ENCODE measurements at regions not wholly inside any gene's neighbourhood (a gene's known extent, or its start where the extent isn't known, plus 50 kb on each side); places are given as distances from the start of the nearest gene placed in this dataset.

DNA sequence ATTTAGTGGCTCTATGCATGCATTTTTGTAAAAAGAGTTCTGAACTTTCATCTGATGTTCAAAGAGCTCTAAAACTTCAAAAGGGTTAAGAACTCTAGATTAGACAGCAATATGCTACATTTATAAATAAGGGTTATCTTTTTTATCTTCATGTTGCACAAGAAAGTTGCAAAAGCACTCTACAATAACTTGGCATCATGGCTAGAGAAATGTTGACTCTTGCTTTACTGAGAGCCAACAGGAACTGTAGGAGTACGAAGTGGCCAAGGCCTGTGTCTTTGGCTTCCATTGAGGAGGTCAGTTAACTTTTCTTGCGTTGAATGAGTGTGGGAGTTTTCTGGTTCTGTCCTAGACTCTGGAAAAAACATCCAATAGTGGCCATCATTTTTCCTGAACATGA lies 516.9 kb downstream of the TFAP2B start:
- FAIRE-seq, result no peak

DNA sequence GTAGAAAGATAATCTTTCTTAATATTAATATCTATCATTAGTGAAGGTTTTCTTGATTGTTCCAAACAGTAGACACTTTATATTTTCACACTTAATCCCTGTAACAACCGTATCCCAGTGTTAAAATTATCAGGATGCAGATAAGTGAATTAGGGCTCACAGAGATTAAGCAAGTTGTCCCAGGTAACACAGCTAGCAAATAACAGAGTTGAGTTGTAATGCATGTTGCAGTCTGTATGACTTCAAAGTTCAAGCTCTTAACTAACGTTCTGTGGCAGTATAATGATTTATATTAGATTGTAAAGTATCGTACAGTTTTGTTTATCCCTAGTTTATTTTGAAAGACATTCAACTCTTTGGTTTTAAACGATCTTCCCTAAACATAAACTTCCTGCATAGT lies 517.5 kb downstream of the TFAP2B start:
- FAIRE-seq, result no peak

DNA sequence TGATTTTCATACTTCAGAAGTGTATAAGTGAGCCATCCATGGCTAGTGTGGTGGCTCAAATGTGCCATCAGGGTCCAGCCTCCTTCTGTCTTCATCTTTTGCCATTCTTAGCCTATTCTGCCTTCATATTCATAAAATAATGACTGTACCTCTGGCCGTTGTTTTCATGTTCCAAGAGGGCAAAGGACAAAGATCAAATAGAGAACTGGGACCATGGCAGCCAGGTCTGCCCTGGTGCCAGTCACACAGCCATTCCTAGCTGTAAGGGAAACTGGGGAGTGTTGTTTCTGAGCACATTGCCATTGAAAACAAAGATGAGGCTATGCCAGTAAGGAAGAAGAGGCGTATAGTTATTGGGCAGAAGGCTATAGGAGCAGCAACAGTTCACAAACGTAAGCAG lies 518.6 kb downstream of the TFAP2B start:
- FAIRE-seq, result no peak

DNA sequence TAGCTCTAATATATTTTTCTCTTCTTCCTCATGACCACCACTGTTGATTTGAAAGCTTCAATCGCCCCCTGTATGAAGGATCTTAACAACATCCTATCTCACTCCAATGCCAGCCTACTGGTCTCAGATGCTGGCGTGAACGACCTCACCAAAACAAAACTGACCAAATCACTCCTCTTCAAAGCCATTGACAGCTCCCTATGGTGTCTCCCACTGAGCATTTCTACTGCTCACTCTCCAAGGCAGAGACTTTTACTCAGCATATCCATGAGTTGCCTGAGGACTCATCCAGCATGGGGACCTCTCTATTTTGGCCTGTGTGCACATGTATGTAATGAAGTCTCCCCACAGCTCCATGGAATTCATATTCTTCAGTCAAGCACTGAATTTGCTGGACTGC lies 520.4 kb downstream of the TFAP2B start:
- no peak for FAIRE-seq

DNA sequence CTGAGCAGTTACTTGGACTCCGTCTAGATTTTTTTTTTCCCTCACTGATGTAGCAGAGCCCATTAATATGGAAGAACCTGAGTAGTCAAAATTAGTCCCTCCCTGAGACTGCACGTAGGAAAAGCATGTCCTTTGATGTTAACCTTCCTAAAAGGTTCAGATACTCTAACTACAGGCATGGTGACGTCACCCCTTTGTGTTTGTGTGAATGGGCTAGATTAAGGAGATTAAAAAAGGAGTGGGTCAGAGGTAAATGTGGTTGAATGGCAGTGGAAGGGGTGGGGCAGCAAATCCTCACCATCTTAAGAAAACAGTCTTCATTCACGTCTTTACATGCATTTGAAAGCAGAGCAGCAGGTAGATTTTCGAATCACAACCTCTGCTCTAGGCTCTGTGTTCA lies 521.1 kb downstream of the TFAP2B start:
- no peak for FAIRE-seq

DNA sequence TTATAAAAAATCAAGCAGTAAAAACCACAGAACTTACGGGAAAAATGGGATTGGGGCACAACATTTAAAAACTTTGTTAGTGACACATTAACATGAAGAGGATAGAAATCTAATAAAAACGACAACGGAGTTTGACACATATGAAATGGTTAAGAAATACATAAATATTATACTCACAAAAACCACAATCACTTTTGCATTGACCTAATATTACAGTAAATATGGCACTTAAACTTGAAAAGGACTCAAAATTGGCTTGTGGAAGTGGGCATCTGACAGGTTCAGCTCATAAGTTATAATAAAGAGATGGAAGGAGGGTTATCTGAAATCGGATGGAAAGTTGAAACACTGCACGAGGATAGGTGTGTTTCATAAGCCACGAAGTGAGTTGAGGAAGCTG lies 523.7 kb downstream of the TFAP2B start:
- FAIRE-seq, result no peak

DNA sequence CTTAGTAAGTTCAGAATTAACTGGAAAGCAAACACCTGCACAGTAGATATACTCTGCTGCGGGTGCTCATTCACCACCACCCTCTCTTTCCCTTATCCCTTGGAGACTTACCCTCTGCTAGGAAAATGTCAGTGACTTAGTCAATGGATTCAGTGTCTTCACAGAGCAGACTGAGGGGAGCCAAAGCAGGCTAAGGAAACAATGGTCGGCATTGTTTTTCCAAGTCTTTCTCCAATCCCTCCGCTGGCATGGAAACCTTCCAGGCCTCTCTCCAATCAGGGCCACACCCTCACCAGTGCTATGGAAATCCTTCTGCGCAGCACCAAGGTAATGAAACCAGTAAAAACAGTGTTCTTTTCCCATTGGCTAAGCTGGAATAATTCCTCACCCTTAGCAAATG lies 531.2 kb downstream of the TFAP2B start:
- FAIRE-seq, result no peak

DNA sequence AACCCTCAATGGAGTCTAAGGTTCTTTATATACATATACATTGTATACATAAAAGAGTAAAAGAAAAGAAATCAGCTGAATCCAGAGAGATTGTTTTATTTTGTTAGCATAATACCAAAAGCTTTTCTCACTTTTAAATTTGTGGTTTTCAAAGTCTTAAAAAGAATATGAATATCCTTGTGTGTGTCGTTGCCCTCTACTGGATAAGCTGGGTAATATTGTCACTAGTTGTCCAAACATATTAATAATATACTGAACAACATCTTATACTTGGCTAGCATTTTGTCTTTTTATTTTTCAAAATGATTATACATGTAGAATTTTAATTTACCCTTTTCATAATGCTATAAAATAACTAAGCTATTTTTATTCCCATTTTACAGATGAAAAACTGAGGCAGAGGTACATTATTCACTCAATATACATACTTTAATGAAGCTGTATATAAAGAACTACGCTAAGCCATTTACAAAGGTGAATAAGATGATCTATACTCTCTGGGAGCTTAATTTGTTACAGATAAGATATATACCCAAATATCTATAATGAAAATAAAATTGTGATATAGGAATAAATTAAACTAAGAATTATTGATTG lies 531.7 kb downstream of the TFAP2B start:
- FAIRE-seq, result no peak

DNA sequence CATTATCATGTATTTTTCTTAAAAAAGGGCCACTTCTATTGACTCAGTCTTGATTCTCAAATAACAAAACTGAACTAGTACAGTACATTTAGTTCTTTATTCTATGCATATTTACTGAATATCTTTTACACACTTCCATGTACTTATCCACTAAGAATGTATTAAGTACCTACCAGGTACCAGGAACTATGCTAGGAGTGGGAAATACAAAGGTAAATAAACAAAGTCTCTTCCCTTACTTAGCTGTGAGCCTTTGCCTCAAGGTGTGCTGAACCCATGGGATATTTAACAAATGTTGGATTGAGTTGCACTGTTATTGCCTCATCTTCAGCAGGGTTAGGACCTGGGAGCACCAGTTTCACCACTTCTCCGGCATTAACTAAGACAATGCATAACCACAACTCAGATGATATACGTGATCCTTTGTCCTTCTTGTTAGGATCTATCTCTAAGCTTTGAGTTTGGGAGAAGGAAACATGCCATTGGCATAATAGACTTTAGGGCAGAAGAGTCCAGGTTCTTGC lies 533.9 kb downstream of the TFAP2B start:
- no peak for FAIRE-seq

DNA sequence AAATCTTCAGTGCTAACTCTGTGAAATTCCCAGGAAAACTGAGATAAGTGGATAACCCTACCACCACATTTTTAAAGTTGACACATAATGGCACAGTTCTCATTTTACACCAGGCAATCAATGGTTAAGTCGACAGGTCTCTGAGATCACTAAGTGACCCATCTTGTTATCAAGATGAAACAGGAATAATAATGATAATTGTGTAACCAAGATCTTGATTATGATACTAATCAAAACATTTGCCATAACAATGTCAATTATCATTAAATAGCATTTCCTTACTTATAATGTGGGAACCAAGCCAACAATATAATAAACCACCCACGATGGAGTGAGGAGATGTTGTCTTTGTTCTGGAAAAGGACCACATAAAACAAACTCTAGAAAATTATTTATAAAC lies 541.6 kb downstream of the TFAP2B start:
- no peak for FAIRE-seq

DNA sequence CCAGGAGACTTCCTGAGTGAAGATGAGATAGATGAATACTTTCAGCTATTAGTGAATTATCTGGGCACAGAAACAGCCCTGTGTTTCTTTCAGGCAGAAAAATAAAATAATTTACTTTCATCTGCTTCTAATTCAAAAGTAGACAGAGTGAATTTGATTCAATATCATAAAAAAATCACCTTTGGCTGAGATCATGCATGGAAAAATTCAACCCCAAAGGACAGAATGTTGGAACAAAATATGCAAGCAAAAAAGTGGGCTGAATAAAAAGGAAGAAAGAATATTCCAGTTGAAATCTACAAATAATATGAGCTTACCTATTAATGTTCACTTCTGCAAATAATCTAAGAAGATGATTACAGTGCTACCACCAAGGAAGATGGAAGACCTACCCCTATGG lies 546.9 kb downstream of the TFAP2B start:
- no peak for FAIRE-seq

DNA sequence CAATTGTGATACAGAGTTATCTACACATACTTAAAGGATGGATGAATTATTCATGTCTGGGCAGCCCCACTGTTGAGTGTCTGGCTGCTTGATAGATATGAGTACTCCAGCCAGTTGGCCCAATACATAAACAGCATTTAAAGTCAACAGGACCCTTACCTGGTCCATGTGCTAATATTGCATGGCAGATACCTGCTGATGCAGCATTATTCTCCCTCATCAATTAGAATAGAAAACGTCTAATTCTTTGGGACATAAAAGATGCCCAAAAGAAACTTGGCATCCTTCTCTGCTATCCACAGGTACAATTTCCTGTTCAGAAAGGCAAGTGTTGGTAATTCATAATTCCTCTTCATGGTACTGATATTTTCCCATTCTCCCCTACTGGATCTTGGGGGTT lies 550.8 kb downstream of the TFAP2B start:
- no peak for FAIRE-seq

DNA sequence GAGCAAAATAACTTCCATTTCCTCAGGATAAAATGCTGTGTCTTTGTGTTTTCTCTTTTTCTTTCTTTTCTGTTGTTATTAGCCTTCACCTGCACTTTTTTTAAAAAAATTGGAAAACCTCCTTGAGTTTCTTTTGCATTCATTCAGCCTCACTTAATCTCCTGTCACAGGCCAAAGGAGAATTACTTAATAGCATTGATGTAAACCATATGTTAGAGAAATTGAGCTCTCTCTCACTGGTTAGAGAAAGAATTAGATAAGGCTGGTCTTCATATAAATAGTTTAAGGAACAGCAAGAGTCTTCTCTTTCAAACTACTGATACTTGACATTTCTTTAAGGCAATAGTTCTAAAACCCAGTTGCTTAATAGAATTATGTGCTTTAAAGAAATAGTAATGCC lies 564.2 kb downstream of the TFAP2B start:
- FAIRE-seq, result no peak

DNA sequence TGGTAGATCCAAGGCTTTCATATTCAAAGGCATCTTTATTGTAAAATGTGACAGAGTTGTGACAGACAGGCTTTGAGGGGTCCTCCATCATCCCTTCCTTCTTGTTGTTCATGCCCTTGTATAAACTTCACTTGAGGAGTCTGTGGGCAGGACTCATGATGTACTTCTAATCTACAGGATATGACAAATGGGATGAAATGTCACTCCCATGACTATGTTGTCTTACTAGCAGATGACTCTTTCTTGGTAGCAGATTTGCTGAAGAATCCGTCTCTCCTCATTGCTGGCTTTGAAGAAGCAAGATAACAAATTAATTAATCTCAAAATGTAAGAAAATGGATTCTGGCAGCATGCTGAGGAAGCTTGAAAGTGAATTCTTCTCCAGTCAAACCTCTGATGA lies 566.1 kb downstream of the TFAP2B start:
- FAIRE-seq, result no peak

DNA sequence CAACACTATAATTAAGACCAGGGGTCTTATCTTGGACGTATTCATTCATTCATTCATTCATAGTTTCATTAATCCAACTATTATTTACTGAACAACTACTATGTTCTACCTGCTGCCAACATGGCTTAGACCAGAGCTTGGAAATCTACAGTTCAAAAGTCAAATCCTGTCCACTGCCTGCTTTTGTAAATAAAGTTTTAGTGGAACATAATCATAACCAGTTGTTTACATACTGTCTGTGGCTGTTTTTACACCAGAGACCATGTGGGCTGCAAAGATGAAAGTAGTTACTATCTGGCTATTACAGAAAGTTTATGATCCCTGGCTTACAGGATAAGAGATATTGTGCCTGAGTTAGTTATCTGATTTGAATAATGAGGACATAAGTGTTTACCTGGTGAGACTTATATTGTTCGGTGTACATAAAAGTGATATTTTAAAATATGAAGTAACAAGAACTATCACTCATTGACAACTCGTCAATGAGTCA lies 567.7 kb downstream of the TFAP2B start:
- no peak for FAIRE-seq

DNA sequence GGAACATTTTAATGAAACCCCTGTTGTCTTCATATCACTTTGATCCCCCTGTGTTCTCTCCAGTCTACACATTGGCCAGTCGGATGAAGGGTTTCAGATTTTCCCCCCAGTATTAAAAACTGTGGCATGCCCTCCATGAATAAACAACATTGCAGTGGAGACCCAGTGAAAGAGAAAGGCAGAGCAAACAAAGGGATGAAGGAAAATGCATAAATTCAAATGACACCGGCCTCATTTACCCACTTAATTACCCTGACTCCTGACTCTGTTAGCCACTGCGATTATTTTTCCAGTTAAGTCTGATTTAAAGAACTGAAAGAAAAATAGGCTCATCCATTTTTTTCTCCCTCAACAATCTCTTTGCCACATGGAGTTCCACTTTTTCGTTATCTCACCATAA lies 569.2 kb downstream of the TFAP2B start:
- no peak for FAIRE-seq

DNA sequence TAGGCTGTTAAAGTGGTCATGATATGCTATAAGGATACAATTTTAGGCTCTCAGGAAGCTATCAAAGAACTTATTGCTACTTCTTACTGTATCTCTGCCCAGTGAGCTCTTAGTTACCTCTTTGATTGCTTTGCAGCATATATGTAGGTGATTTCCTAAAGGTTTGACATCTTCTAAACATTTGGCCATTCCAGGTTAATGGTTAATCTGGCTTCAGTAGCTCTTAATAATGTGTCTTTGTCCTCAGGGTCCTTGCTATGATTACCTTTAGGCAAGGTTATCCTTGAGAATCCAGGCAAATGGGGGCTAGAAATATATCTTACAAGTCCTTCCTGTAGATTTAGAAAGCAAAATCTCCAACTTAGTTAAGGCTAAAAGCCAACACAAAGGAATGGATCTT lies 575.4 kb downstream of the TFAP2B start:
- no peak for FAIRE-seq

DNA sequence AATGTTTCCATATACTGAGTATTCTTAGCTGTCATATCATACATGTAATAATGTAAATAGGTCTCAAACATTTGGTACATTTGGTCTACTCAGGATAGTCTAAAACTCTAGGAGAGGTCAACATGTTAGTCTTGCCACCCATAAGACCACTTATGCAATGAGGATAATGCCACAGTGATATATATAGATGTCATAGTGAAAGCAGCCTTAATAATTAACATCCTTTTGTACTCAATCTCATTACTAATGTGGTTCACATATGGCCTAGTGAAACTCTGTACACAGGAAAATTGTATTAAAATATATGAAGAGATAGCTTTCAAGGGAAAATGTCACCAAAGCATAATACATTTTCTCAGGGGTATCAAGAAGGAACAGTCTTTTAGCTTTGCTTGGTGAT lies 577.9 kb downstream of the TFAP2B start:
- no peak for FAIRE-seq

DNA sequence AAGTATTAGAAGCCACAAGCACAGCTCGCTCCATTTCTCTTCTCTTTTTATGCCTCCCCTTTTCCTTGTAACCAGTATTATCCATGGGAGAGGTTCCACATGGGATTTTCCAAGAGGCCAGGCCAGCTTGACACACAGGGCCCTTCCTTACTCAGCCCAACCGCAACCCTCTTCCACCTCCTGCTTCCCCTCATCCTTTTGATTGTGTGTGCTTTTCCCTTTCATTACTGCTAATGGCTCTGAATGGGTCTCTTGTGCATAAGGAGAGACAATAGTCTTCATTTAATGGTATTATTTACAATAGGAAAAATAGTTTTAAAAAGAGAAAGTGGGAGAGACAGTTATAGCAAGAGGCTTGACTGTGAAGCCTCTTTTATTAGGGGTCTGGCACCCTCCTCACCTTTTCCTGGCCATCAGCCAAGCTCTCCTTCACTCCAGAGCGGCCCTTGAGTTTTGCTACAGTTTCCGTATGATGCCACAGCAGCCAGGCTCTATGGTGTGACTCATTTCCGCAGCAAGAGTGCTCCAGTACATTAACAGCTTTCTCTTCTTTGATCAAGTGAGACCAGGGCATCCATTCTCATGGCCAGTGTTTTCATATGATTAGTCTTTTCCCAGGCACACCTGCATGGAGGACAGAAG lies 579.5 kb downstream of the TFAP2B start:
- FAIRE-seq, result no peak

DNA sequence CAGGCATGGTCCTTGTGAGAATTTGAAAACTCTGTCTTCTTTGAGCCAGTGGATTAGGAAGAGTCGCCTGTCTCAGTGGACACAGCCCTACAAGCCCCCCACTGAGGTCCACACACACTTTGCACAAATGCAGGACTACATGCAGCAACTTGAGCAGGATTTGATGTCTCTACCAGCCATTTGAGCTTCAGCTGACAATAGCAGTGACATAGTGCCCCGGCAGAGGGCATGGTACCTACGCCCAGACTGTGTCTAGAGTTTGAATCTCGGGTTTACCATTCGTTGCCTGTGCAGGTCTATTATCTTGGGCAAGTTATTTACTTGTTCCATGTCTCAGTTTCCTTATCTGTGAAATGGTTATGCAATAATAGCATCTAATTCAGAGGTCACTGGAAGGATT lies 580.1 kb downstream of the TFAP2B start:
- FAIRE-seq, result no peak

DNA sequence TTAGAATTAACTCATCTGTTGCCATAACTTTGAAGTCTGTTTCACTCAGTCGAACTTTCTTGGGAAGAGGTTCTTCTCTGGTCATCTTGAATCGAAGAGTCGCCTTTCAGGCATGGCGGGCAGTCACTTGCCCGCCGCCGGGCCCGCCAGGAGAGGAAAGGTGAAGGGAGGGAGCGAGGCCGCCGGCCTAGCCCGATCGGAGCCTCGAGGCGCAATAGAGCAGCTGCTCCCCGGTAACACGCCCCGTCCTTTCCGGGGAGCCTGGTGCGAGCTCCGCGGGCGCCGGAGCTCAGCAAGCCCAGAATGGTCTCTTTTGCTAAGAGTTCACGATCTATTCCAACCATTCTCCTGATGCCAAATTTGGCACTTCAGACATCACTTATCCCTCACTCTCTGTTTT lies 591.8 kb downstream of the TFAP2B start:
- no peak for FAIRE-seq

DNA sequence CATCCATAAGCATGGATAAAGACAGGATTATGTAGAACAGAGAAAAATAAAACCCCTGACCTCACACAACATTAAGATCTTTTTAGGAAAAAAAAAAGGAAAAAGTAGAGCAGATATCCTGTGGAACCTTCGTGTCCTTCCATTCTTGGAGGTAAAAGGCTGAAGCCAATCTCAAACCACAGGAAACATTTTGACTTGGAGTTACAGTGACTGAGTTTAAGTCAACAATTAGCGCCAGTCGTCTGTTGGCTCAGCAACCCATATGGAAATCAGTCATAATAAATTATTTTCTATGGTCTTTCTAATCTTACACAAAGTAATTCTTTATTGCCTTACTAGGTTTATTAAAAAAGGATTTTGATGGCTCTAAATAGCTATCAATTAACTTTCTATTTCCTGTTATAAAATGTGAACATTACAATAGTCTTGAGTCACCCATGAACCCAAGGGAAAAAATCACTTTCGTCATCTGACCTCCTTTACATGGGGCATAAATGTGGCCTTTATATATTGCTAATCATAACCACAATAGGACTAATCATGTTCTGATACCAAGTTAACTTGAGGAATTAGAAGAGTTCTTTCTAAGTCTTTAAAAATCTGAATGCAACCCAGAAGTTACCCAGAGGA lies 592.9 kb downstream of the TFAP2B start:
- no peak for FAIRE-seq

DNA sequence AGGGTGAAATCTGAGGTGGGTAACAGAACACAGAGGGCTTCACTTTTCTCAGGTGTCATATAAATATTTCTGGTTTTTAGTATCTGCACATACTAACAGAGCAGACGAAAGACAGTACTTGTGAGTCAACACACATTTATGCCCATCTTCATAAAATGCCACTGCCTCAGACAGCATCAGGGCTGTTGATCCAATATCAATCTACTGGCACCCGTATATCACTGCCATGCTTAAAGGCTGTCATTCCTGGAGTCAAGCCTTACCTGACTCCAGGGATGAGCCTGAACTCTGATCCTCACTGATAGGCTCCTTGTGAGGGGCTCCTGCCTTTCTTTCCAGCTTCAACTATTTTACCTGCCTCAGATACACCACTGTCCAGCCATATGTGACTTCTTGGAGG lies 595.7 kb downstream of the TFAP2B start:
- no peak for FAIRE-seq

DNA sequence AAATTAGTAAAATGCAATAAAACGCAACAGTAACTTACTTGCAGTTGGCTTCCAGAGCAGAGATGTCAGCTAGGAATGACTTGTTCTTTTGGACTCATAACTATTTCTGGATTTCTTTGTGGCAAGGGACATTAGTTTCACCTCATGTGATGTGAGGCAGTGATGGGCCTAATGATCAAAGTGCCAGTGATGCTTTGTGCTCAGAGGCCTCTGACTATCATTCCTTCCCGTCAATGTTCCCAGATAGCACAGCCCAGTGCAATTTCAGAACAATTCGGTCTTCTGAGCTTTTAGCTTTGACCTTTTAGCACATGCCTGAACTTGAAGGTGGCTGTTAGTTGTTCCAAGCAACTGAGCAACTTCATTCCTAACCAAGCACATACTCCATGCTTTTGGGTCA lies 596.8 kb downstream of the TFAP2B start:
- no peak for FAIRE-seq
